NK-92 treated with Interleukin-12 subunit alpha and Interleukin-12 subunit beta, amount 100 ng/mL, for 24 hours (cell line): ENCODE measurements at regions not wholly inside any gene's neighbourhood (a gene's known extent, or its start where the extent isn't known, plus 50 kb on each side); places are given as distances from the start of the nearest gene placed in this dataset.

ENCODE experiments used
- DNase-seq: peaks from one replicate; lab custom pipeline; 2025; lab: John Stamatoyannopoulos, UW

DNA sequence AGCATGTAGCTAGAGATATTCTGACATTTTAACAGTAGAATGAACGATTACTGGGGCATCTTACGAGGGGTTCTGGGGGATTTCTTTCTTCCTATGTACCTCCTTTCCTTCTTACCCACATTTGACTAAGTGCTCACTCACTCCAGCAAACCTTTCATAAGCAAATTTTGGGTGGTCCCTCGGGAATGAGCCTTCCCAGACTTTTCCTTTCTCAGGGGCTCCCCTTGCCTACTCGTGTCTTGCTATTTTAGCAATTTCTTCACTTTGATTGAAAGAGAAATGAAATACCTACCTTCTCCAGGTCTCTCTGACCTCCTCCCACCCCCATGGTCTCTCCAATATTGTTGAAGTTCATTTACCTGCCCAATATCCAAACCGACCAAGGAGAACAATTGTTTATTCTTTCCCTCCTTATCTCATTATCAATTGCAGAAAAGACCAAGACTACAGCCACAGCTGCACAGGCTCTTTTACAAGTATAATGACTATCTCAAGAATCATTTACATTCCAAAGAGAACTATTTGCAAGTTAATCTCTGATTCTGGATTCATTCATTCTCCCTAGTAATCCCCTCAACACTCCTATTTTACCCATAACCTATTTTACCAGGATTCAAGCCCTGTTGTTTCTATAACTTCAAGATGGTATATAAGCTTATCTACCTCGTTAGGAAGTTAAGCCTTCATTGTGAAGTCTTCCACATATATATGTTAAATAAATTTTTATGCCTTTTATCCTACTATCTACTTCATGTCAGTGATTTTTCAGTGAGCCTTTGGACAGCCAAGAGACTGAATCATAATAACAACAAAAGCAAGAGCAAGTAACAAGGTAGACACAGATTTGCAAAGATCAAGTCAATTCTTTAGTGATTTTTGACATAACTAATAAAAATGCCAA, 480.6 kb downstream of the IPMK start:
- DNase-seq, result no peak

DNA sequence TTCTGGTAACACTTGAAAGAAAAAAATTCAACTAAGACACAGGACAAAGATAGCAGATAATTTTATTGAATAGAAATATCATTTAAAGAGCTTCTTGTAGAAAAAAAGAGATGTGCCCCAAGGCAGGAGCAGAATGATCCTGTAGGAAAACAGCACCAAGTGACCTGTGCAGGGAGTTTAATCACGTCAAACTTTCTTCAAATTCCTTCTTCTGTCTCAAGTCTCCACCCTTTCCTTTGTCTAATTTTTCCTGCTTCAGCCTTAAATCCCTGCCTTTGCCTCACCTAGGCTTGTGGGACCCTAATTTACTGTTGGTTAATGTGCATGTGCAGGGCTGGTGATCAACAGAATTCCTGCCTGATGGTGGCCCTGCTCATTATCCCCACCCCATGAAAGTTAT, 481.4 kb downstream of the IPMK start:
- DNase-seq, result no peak

DNA sequence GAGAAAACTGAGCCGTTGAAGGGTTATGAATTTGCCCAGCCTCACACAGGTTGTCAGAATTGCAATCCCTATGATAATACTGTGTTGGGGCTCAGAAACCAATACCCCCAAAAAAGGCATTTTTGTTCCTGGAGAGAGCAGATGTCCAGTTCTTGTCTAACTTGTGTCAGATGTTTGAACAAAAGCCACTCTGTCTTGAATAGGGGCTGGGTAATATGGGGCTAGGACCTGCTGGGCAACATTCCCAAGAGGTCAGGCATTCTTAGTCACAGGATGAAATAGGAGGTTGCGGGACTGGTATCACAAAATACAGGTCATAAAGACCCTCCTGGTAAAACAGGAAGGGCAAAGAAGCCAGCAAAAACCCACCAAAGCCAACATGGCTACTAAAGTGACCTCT, 482.1 kb downstream of the IPMK start:
- no peak for DNase-seq

DNA sequence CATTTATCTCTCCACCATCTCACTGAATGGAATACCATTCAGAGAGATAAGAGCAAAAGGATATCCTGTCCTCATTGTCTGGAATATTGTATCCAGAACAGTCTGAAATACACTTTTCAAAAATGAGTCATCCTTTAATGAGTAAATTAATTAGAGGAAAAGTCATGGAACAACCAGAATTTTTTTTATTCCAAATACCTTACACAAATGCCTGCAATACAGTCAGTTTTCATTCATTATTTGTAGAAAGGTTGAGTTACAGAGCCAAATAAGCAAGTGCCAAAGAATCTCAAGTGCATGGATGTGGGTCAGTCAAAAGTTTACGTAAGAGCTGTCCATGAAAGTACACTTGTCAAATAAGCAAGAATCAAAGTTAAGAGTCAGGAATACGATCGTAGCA, 482.6 kb downstream of the IPMK start:
- no peak for DNase-seq

DNA sequence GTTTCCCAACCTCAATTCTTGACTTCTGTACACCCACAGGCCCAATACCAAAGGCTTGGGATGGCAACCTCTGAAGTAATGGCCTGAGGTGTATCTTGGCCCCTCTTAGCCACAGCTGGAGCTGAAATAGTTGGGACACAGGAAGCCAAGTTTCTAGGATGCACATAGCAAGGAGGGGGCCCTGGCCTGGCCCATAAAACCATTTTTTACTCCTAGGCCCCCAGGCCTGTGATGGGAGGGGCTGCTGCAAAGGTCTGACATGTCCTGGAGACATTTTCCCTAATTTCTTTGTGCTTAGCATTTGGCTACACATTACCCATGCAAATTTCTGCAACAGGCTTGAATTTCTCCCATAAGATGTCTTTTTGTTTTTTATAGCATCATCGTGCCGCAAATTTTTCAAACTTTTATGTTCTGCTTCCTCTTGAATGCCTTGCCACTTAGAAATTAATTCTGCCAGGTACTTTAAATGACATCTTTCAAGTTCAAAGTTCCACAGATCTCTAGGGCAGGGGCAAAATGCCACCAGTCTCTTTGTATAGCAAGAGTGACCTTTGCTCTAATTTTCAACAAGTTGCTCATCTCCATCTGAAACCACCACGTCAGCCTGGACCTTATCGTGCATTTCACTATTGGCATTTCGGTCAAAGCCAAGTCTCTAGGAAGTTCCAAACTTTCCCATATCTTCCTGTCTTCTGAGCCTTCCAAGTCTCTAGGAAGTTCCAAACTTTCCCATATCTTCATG, 490.8 kb downstream of the IPMK start:
- DNase-seq, result no peak

DNA sequence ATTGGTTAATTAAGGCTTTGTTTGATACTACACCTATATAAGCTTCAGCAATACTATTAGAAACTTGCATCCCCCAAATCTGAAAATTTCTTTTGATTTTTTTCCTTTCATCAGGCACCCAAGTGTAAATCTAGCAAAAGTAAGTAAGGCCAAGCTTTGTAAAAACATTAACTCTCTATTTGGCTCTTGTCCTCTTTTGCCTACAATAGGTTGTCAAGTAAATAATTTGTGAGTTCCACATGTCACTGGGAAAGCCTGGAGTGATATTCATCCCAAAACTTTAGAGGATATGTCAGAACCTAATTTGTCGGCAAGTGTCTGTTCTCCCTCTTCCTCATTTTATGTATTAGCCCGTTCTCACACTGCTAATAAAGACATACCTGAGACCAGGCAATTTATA, 492.4 kb downstream of the IPMK start:
- no peak for DNase-seq

DNA sequence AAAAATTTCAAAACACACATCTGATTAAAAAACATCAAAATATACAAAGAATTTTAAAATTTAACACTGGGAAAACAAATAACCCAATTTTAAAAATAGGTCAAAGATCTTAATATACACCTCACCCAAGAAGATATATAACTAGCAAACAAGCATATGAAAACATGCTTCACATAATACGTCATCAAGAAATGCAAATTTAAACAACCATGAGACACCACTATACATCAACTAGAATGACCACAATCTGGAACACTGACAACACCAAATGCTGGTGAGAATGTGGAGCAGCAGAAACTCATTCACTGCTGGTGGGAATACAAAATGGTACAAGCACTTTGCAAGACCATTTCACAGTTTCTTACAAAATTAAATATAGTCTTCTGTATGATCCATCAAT, 498.4 kb downstream of the IPMK start:
- no peak for DNase-seq

DNA sequence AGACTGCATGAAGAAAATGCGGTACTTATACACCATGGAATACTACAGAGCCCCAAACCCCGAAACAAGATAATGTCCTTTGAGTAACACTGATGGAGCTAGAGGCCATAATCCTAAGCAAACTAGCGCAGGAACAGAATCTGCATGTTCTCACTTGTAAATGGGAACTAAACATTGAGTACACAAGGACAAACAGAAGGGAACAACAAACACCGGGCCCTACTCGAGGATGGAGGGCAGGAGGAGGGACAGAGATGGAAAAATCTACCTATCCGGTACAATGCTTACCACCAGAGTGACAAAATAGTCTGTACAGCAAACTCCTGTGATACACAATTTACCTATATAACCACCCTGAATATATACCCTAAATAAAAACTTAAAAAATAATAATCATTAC, 507.9 kb downstream of the IPMK start:
- no peak for DNase-seq

DNA sequence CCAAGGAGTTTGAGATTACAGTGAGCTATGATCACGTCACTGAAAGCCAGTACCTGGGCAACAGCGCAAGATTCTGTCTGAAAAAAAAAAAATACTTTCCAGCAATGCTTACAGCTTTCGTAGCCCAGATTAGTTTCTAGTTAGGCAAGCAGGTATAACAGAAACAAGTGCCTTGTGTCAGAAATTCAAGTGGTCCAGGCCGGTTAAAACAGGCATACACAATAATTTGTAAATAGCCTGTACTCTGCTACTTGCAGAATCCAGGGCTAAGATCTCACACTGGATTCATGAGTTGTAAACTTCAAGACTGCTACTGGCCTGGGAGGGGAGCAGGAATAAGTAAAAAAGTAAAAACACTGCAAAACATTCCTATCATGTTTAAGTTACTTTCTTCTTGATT, 512.9 kb downstream of the IPMK start:
- no peak for DNase-seq

DNA sequence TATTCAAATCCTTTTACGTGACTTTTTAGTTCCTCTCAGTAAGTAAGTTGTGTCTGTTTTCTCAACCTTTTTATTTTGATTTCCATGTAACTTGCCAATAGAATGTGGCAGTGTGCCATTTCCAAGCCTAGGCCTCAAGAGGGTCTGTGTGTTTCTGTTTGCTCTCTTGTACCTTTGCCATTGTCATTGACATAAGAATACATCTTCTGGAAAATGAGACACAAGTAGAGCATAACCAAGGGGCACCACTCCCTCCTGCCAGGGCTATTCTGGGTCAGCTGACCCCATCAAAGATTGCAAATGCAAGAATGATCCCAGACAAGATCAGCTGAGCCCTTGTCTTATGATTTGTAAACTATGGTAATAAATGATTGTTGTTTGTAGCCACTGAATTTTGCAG, 524.0 kb downstream of the IPMK start:
- no peak for DNase-seq

DNA sequence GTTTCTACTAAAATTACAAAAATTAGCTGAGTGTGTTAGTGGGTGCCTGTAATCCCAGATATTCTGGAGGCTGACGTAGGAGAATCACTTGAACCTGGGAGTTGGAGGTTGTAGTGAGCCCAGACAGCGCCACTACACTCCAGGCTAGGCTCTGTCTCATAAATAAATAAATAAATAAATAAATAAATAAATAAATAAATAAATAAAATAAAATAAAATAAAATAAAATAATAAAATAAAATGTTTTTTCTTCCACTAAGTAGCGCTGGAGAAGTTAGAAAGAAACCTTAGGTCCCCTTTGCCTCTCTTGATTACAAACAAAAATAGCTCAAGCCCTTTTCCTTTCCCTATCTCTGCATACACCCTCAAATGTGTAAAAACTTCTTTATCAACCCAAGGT, 525.9 kb downstream of the IPMK start:
- no peak for DNase-seq

DNA sequence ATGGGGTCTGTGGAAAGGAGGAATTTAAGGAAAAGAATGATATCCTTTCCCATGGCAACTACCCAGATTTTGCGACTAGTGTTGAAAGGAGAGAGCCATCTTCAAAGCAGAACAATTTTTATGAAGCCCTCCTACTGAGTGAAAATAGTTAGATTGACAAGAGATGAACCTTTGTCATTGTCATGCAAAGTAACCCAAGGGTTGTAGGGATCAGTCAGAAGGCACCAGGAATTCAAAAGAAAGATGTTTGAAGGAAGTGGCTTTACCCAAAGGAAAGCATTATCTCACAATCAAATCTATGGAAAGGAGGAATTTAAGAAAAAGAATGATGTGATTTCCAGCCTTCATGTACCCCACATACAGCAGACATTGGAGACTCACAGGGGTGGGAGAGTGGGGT, 544.4 kb downstream of the IPMK start:
- DNase-seq, result no peak

DNA sequence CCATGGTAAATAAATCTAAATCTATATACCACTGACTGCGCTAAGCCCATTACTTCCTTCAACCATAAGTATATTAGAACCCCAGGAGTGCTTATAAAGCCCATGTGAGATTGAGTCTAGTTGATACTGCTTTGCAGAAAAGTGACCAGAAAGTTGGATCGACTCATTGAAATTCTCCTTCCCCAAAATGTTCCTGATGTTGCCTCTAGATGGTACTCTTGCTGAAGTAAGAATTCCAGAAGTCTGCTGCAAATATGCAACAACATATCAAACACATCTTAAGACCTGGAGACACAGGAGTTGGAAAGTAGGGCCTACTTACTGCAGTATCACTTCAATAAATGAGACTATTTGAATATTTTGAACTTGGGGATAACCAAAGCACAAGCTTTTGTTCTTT, 550.8 kb downstream of the IPMK start:
- DNase-seq, result no peak

DNA sequence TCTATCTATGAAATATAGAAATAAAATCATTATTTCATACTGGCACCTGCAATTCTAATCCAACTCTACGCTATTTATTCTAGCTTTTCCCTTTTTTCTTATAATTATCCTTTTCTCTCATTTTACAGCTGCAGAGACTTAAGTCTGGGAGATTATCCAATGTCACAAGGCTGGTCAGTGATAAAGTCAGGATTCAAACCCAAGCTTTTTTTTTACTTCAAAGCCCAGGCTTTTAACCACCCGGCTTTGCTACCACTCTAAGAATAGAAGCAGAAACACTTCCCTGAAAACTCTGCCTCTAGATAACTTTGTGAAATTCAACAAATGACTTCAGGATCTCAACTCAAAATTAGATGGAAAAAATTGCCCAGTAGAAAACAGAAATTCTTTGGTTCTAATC, 552.5 kb downstream of the IPMK start:
- no peak for DNase-seq

DNA sequence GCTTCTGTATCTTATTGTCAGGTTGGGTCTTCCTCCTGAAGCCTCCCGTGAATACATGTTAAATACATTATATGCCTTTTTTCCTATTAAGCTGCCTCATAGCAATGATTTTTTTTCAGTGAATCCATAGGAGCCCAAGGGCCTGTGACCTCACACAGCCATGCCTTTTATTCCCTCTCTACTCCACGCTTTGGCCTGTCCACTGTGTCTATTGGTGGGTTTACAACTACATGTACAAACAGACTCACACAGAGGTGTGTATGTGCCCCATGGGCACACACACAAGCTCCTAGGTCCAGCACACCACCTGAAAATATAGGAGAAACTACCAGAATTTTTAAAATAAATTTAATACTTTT, 560.4 kb downstream of the IPMK start:
- no peak for DNase-seq

DNA sequence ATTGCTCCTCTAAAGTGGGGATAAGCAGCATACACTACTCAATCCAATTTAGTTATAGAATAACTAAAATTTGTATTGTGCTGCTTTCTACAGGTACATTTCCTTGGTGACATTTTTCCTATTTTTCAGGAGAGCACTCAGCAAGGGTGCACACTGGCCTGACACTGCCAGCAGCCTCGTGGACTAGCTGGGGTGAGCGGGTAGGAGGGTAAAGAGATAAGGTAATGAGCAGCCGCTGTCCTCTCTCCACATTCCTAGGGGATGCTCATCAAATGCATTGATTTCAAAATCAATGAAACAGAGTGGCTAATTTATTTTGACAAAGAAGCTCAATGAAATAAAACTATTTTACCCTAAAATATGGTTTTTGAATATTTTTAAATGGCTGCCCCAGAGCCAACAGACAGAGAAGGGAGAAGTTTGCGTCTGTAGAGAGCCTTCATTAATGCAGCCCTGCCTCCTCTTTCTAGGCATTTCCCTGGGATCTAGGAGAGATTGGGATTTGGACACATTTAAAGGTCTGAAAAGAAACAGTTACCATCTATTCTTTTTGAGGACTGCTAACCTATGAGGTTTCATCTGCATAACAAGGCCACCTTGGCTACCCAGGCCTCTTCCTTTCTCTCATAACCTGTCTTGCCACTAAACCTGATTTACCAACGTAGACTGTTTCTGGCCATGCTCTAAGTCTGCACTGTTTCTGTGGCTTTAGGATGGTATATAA, 561.0 kb downstream of the IPMK start:
- DNase-seq, result no peak

DNA sequence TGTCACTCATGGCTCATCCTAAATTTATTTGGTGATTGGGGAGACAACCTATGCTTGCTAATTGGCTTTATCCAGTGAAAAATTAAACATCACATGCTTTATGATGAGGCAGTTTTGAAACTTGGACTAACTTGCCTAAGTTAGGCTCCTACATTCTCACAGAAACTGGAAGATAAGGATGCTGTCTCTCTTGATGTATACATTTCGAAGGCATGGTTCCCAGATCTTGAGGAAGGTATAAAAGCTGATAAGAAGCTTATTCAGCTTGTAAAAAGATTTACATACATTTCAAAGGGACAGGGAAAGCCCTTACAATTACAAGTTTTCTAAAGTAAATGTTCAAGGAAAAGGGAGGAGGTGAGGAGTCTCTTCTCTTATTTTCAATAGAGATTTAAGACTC, 561.7 kb downstream of the IPMK start:
- DNase-seq, result no peak

DNA sequence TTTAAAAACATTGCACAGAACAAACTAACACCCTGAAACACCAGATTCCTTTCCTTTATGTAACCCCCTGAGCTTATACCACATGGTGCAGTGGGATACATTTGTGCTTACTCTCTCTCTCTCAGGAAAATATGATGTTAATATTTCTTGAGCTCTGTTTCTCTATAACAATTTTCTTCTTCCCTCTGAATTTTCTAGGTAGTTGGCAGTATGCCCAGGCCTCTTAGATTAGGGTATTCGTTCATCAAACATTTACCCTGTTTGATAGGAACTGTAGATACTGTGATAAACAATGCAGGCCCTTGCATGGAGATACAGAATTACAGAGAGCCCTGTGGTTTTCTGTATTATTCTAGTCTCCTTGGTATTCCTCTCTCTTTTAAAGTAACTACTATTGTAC, 567.8 kb downstream of the IPMK start:
- no peak for DNase-seq

DNA sequence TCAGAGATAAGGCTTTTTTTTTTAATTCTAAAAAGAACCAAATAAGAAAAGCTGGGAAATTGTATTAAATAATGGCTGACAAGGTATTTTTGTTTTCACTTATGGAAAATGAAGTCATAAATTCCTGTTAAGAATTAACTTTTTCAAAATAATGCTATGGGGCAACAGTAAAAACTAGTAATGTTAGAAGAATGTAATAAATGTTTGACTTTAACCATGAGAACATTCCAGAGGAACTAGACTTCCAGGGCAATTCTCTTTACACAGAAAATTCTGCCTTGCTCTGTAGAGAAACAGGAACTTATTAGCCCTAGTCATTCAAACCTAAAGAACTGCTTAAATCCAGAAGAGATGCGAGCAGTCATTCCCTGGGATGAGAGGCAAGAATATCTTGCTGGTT, 571.1 kb downstream of the IPMK start:
- DNase-seq, result no peak

DNA sequence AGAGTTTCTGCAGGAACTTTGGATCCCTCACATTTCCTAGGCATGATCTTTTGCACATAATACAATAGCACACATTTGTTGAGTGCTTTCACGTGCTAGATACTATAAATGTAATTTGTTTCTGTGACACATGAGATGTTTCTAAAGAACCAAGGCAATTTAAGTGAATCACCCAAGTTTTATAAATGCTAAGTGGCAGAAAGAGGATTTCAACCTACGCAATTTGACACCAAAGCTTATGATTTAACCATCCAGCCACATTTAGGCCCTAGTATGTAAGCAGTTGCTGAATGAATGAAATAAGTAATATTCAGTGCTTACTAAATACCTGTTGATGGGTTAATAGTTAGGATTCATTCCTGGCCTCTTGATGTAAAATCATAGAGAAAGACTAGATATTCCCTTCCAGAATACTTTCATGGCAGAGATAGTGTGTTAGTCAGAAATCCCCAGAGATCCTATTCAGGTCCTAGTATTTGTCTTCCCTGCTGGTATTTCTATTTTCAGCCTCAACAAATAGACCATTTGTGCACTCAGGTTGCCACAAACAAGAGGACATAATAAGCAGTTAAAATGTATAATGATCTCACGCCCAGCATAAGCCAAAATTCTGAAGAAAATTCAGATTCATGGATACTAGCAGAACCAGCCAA, 572.6 kb downstream of the IPMK start:
- no peak for DNase-seq

DNA sequence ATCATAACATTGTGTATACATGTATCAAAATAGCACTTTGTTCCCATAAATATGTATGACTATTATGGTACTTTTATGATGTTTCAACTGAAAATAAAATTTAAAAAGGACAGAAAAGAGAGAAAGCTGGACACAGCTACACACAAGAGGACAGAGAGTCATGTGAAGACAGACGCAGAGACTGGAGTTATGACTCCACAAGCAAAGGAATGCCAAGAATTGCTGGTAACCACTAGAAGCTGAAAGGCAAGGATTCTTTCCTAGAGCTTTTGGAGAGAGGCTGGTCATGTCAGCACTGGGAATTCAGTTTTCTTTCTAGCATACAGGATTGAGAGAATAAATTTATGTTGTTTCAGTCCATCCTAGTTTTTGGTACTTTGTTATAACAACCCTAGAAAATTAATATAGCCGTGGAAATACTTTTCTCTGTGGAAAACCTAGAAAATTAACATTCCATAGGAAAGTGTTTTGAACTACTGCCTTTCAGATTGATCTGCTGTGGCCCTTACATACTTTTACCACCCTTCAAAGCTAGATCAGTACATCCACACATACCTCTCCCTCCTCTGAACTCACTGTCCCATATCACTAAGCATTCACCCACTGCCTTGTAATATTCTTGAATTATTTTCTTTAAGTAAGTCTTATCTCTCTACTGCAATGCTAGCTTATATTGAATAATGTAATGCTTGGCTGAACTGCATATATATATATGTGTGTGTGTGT, 575.3 kb downstream of the IPMK start:
- DNase-seq, result no peak
